ENCODE measurements at regions not wholly inside any gene's neighbourhood (a gene's known extent, or its start where the extent isn't known, plus 50 kb on each side); places are given as distances from the start of the nearest gene placed in this dataset.

- intact Hi-C loops (cut with micrococcal nuclease; ENCODE audit: unreplicated experiment) (no loop called here), in situ Hi-C loops (cut with HindIII; ENCODE audit: extremely low pct_ligation_motif_present, low pct_unique_long_range_greater_than_20kb) (no loop called here)
- H3K27me3 ChIP-seq (ENCODE audit: control insufficient read depth in 1 of 2, insufficient read depth in 2 of 2, low read length in 2 of 2) = peaks cover 2 to 40% of the 10 kb centered on the region in 2 experiments; a peak in 4 of 5 replicates
- H2AFZ ChIP-seq (ENCODE audit: low read length) = no peak overlapping the region
- 35% methylated on average over 9 of the region's 9 CpGs for WGBS (ENCODE audit: low lambda C conversion rate)
- ChIA-PET CTCF (ENCODE audit: low intra/inter-chr PET ratio, low total read pairs) (no interaction called here), POLR2A (no interaction called here)
- no peak overlapping the region for H3K27ac ChIP-seq (ENCODE audit: extremely low read length, insufficient read depth, low read length)
- H3K4me2 ChIP-seq (ENCODE audit: low read depth, low read length) = no peak overlapping the region
- FAIRE-seq (no peak), DNase-seq (ENCODE audit: low spot score) (no peak), ATAC-seq (no peak)
- H3K4me3 ChIP-seq (replicated peaks in 1 of 3; ENCODE audit: insufficient read depth in 1 of 3, low read depth in 2 of 3, low read length in 3 of 3) = no peak overlapping the region
- BruUV-seq (replicated peaks) = no TSS peak
- no peak overlapping the region for H3K9ac ChIP-seq (ENCODE audit: insufficient read depth, low read depth, low read length)
- H3K79me2 ChIP-seq (ENCODE audit: insufficient read depth, low read length) = no peaks in the 10 kb centered on the region
- H3K36me3 ChIP-seq (replicated peaks in 1 of 2; ENCODE audit: control insufficient read depth in 1 of 2, insufficient read depth in 2 of 2, low read length in 2 of 2) = no peaks in the 10 kb centered on the region
- no peaks in the 10 kb centered on the region for H3K4me1 ChIP-seq (ENCODE audit: insufficient read depth, low read length)
- TF ChIP-seq AHR (CRISPR knock-in tag; IDR thresholded peaks at IDR 0.05) (no peak), ZNF557 (CRISPR knock-in tag; IDR thresholded peaks at IDR 0.05) (no peak), GATAD1 (CRISPR knock-in tag; IDR thresholded peaks at IDR 0.05) (no peak), ZNF713 (CRISPR knock-in tag; IDR thresholded peaks at IDR 0.05) (no peak), IRF1 (CRISPR knock-in tag; IDR thresholded peaks at IDR 0.05; ENCODE audit: low read depth) (no peak), FLYWCH1 (CRISPR knock-in tag; IDR thresholded peaks at IDR 0.05) (no peak), ZSCAN9 (CRISPR knock-in tag; IDR thresholded peaks at IDR 0.05; ENCODE audit: borderline replicate concordance) (no peak), MTERF4 (CRISPR knock-in tag; IDR thresholded peaks at IDR 0.05) (no peak), CBX5 (CRISPR knock-in tag; IDR thresholded peaks at IDR 0.05; ENCODE audit: borderline replicate concordance) (no peak), KMT2A (CRISPR knock-in tag; IDR thresholded peaks at IDR 0.05) (no peak), ZNF770 (CRISPR knock-in tag; IDR thresholded peaks at IDR 0.05) (no peak), TEF (CRISPR knock-in tag; IDR thresholded peaks at IDR 0.05) (no peak), TBP (CRISPR knock-in tag; IDR thresholded peaks at IDR 0.05) (no peak), NR2F6 (IDR thresholded peaks at IDR 0.05) (no peak), NR2F6 (CRISPR knock-in tag; IDR thresholded peaks at IDR 0.05) (no peak), ZNF616 (CRISPR knock-in tag; IDR thresholded peaks at IDR 0.05; ENCODE audit: low read depth) (no peak), RBM39 (IDR thresholded peaks at IDR 0.05; ENCODE audit: low read depth, low read length, poor library complexity, severe bottlenecking) (no peak), RBFOX2 (IDR thresholded peaks at IDR 0.05; ENCODE audit: low read depth, low read length) (no peak)
- H3K9me3 ChIP-seq (ENCODE audit: low read length) = no peaks in the 10 kb centered on the region
- no peaks in the 10 kb centered on the region for H4K20me1 ChIP-seq (ENCODE audit: insufficient read depth, low read length)
Measured at GRCh38 chr11:120034176-120034875, 103.6 kb downstream of the TRIM29 start.

All from HepG2 (cell line).